SKM-1 treated with dmso at 0.1 percent for 144 hours (cell line): ENCODE measurements at regions not wholly inside any gene's neighbourhood (a gene's known extent, or its start where the extent isn't known, plus 50 kb on each side); places are given as distances from the start of the nearest gene placed in this dataset.
"Not testable (repeated sequence)": the region's sequence is repeated elsewhere in the genome, so short reads cannot be mapped to it uniquely, and the experiment has no call there.

Experiments
- DNase-seq: peaks from one replicate; lab custom pipeline; 2025; ENCODE audit not compliant: unreplicated experiment; lab: John Stamatoyannopoulos, UW

GRCh38 chr16:85533593-85533992, 79.5 kb upstream of the GSE1 start:
- DNase-seq, result not testable (repeated sequence)

GRCh38 chr16:85534536-85535351, 78.4 kb upstream of the GSE1 start:
- DNase-seq, result no peak

GRCh38 chr16:85535352-85536072, 77.6 kb upstream of the GSE1 start:
- peak; percentile 70 for DNase-seq

- DNase-seq, result peak; percentile 86
These were observed 77.1 kb upstream of the GSE1 start for GRCh38 chr16:85536073-85536410.

GRCh38 chr16:85536411-85537330, 76.5 kb upstream of the GSE1 start:
- DNase-seq, result no peak

GRCh38 chr16:85537331-85537788, 75.8 kb upstream of the GSE1 start:
- DNase-seq, result no peak

- DNase-seq, result no peak
These were observed 75.2 kb upstream of the GSE1 start for GRCh38 chr16:85537795-85538401.

GRCh38 chr16:85539084-85539483, 74.0 kb upstream of the GSE1 start:
- DNase-seq, result no peak

GRCh38 chr16:85539629-85540291, 73.4 kb upstream of the GSE1 start:
- no peak for DNase-seq

- no peak for DNase-seq
These were observed 71.9 kb upstream of the GSE1 start for GRCh38 chr16:85541181-85541580.

- DNase-seq, result no peak
These were observed 71.5 kb upstream of the GSE1 start for GRCh38 chr16:85541619-85541979.

- no peak for DNase-seq
These were observed 70.9 kb upstream of the GSE1 start for GRCh38 chr16:85541980-85542900.

GRCh38 chr16:85543536-85543935, 69.6 kb upstream of the GSE1 start:
- no peak for DNase-seq

- DNase-seq, result no peak
These were observed 69.1 kb upstream of the GSE1 start for GRCh38 chr16:85544016-85544415.

- no peak for DNase-seq
These were observed 68.5 kb upstream of the GSE1 start for GRCh38 chr16:85544668-85545067.

- DNase-seq, result no peak
These were observed 67.8 kb upstream of the GSE1 start for GRCh38 chr16:85545227-85545818.

- DNase-seq, result no peak
These were observed 66.3 kb upstream of the GSE1 start for GRCh38 chr16:85546585-85547447.

GRCh38 chr16:85548375-85548774, 64.7 kb upstream of the GSE1 start:
- DNase-seq, result no peak
